HEK293T (cell line): ENCODE measurements at regions not wholly inside any gene's neighbourhood (a gene's known extent, or its start where the extent isn't known, plus 50 kb on each side); places are given as distances from the start of the nearest gene placed in this dataset.

ENCODE experiments used
- ARNT ChIP-seq: fragments of 450-650 bp; IDR thresholded peaks from 2 replicates; pipeline ENCODE4 v1.6.1; 2017; ENCODE audit warnings: mild to moderate bottlenecking
- HDGF ChIP-seq: fragments of 450-650 bp; IDR thresholded peaks from 2 replicates; pipeline ENCODE4 v1.6.1; 2017; ENCODE audit warnings: antibody characterized with exemption, borderline replicate concordance
- SP1 ChIP-seq: fragments of 450-650 bp; IDR thresholded peaks from 2 replicates; pipeline ENCODE4 v1.6.1; 2017
- SUZ12 ChIP-seq: fragments of 450-650 bp; IDR thresholded peaks from 2 replicates; pipeline ENCODE4 v1.6.1; 2016; ENCODE audit warnings: mild to moderate bottlenecking
- TF ChIP-seq, protein P1 (sequence below): fragments of 450-650 bp; IDR thresholded peaks from 2 replicates; pipeline ENCODE4 v1.6.1; 2016

DNA sequence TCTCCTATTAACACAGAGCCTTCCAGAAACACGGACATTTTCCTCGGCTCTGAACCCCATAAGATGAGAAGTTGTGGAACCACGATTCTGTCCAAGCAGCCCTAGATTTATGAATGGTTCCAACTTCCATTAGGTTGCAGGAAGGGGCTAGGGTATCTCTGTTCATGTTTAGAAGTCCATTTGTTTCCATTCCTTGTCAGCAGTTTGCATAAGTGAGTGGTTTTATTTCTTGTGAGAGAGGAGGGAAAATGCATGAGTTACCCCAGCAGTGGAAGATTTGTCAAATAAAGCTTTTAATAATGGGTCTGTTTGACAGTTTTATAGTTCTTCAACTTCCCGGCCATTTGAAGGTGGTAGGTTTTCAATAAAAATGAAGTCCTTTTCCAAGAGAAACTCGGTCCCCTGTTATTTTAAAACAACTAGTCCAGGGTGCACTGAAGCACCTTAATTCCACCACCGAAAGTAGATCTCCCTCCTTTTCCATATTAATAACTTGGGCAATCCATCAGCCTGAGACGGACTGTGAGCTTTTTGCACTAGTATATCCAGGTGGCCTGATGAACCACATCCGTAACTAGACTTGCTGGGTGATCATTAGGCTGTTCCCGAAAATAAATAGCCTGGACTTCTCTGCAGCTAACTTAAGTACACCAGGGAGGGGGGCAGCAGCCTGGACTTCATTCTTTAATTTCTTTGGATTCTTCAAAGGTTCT lies 181.3 kb downstream of the TMEM114 start:
- TF ChIP-seq HDGF (no peak), SUZ12 (no peak), ARNT (no peak), SP1 (no peak)
- TF ChIP-seq, protein P1, sequence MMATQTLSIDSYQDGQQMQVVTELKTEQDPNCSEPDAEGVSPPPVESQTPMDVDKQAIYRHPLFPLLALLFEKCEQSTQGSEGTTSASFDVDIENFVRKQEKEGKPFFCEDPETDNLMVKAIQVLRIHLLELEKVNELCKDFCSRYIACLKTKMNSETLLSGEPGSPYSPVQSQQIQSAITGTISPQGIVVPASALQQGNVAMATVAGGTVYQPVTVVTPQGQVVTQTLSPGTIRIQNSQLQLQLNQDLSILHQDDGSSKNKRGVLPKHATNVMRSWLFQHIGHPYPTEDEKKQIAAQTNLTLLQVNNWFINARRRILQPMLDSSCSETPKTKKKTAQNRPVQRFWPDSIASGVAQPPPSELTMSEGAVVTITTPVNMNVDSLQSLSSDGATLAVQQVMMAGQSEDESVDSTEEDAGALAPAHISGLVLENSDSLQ: no peak
